ENCODE measurements at regions not wholly inside any gene's neighbourhood (a gene's known extent, or its start where the extent isn't known, plus 50 kb on each side); places are given as distances from the start of the nearest gene placed in this dataset.
"Not testable (repeated sequence)": the region's sequence is repeated elsewhere in the genome, so short reads cannot be mapped to it uniquely, and the experiment has no call there.

DNA sequence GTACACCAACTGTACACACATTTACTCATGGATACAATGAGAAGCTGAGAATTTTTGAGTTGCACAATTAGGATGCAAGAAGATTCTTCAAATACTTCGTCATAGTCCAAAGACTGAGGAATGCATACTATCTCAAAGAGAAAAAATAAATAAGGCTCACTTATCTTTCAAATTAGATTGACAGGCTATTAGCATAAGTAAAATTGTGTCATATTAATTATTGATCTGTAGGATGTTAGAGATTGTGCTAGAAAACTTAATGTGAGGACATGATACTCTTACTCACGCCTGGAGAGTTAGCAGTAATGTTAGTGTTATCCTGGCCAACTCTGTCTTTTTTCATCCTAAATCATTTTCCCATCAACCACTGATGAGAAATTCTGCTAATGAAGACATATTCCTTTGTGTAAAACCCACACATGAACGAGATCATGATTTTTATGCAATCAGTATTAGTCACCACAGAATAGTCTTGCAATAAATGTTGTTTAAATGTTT, 659.0 kb downstream of the LTN1 start:
- DNase-seq, result no peak

DNA sequence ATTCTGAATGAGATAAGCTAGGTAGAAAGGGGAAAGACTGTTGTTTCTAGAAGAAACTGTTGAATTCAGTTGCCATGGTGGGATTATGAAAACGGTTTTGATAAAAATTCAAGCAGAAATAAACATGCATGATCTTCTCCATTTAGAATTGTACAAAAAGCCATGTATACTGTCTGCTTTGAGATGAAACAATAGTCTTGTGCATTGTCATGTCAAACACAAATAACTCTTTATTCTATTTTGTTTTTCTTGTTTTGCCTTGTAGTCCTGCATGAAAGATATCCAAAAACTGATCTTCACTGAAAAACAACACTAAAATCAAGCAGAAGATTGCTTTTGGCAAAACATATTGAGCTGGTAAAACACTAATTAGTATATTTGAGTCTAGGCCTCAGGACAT, 659.9 kb downstream of the LTN1 start:
- DNase-seq, result no peak

GRCh38 chr21:28325618-28326017, 667.1 kb downstream of the LTN1 start:
- DNase-seq, result no peak

DNA sequence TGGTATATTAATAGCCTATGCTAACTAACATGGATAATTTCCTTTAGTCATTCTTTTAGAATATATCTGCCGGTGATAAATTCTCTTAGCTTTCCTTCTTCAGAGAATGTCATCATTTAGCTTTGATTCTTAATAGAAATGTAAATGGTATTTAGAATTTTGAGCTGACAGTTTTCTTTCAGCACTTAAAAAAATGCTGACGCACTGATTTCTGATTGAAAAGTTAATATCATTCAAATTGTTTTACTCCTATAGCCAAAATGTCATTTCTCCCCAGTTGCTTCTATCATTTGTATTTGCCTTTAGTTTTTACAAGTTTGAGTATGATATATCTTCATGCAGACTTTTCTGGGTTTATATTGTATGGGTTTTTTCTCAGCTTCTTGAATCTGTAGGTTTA, 668.0 kb downstream of the LTN1 start:
- no peak for DNase-seq

- DNase-seq, result no peak
Observed at GRCh38 chr21:28317177-28317950, 675.3 kb downstream of the LTN1 start.

DNA sequence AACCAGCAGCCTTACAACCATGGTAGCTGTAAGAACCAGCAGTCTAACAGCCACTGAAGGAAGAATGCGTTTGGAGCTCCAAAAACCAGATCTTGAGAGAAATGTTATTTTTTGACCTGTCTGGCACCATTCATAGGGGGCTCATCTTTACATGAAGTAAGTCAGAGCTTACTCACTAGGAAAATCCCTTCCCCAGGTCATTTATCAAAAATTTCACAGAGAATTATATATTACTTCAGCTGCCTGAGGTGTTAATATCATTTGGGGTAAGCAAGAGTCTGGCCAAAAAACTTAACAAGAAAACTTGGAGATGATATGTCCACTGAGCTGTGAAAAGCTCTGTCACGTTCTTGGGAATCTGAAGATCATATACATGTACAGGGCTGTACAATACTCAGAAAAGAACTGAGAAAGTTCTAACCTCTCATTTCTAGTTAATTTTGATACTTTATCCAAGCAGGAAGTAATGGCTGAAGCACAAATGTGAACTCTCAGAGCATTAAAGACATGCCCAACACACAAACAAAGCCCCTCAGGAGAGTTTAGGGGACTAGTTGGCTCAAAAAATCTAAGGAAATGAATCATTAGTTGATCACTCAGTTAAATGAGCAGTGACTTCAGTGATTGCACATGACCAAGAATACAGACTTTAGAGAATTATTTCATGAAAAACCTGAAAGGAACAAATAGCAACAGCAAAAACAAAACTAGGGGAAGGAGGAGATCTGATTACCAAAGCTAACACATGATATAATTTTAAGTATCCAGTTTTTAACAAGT, 681.1 kb downstream of the LTN1 start:
- no peak for DNase-seq

- DNase-seq, result no peak
Observed at GRCh38 chr21:28310711-28311110, 682.0 kb downstream of the LTN1 start.

DNA sequence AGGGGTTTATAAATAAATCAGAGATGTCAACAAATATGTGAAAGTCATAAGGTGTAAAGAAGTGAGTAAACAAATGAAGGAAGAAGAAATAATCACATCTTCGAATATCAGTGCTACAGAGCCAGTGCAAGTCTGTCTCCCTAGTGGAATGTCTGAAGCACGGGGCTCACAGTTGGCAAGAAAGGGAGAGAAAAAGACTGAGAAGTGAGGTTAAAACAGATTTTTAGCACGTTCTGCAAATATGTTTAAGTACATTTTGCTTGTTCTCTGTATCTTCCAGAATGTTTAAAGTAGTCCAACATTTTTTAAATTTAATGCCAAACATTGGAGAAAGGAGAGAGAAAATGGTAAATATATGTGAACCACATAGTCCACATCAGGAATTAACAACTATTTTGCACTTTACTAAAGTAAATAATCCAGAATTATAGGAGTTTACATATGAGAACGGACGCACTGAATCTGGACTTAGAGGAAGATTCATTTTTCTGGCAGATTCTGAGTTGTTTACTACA, 682.4 kb downstream of the LTN1 start:
- no peak for DNase-seq

GRCh38 chr21:28309596-28309995, 683.1 kb downstream of the LTN1 start:
- DNase-seq, result no peak

GRCh38 chr21:28308516-28308915, 684.2 kb downstream of the LTN1 start:
- no peak for DNase-seq

GRCh38 chr21:28299946-28300345, 692.7 kb downstream of the LTN1 start:
- no peak for DNase-seq

GRCh38 chr21:28298251-28298672, 694.4 kb downstream of the LTN1 start:
- no peak for DNase-seq

DNA sequence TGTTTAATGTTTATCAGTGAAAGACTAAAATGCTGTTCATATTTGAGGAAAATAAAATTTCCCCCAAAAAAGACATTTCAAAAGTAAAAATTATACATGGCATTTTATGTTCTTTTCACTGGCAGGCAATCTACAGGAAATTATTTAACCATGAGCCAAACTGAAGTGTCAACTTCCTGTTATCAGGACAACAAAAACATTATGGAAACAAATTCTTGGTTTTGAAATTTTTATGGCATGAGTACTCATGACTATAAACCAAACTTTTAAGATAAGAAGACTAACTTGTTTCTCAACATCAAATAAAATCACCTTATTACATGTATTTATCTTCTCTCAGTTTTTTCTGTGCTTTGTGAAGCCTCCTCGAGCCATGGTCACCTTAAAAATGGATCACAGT, 698.6 kb downstream of the LTN1 start:
- no peak for DNase-seq

DNA sequence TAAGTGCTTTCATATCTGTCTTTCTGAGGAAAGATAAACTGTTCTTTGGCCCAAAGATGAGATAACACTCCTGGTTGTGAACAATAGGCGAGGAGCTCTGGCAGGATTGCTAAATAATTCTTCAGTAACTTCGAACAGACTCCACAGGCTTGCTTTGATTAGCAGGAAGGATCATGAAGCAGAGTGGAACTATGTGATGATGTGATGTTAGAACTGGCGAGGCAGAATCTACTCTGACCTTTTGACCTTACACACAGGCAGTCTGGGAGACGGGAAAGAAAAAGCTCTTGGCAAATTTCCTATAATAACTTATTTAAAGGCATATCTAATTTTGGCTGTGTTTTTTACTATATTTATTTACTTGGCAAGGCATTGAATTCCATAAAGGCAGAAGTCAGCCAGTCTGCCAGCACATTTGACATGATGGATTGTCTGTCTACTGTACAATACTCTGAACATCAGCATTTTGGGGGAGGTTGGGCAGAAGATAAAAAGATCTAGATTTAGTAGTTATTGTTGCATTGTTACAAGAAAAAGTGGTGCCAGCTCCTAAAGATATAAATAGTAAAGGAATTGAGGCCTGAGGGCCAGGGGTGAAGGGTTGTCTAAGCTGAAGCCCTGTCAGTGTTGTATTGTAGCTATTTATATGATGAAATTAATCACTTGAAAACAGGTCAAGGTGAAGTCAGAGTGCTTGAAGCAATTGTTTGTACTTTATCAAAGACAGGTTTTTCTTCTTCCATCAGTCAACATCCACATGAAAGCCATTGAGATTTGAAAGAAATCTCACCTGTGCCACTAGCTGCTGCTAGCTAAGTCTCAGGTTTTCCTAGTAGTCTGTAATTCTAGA, 708.8 kb downstream of the LTN1 start:
- no peak for DNase-seq

DNA sequence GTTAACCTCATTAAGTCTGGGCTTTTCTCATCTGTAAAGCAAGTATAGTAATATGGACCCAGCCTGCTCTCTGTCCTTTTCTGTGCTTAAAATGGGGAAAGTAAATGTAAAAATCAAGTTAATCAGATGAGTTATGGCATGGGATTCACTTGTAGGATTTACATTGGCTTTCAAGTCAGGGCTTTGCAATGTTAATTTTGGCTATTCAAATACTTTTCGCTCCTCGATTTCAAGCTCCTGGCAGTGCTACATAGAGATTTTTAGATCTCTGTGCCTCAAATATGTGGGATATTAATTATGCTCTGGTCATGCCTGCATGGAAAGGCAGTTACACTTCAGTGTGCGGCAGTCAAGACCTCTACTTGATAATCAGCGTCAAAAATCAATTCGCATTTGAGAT, 709.8 kb downstream of the LTN1 start:
- DNase-seq, result no peak

DNA sequence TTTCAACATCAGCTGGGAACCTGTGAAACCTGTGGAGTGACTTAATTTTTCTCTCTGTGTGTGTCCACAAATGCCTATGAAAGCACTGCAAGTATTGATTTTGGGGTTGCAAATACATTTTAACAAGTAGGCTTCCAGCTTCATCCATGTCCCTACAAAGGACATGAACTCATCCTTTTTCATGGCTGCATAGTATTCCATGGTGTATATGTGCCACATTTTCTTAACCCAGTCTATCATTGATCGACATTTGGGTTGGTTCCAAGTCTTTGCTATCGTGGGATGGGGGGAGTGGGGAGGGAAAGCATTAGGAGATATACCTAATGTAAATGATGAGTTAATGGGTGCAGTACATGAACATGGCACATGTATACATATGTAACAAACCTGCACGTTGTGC, 711.3 kb downstream of the LTN1 start:
- not testable (repeated sequence) for DNase-seq

DNA sequence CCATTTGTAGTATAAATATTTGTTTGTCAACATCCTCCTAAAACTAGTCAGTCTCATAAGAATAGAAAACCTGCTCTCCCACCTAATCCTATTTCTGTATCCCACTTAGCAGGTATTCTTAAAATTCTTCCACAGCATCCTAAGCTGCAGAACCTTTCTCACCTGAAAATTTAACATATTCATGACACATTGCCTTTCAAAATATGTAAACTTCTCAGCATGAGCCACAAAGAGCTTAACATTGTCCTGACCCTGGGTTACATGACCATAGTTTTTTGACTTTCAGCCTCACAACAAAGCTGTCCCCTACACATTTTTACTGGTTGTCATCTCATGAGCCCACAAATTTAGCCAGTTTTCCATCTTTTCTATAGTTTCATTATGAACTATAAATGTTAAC, 712.1 kb downstream of the LTN1 start:
- DNase-seq, result no peak

- no peak for DNase-seq
Observed at GRCh38 chr21:28277324-28277723, 715.4 kb downstream of the LTN1 start.

GRCh38 chr21:28272272-28272992, 720.2 kb downstream of the LTN1 start:
- DNase-seq, result no peak

GRCh38 chr21:28269173-28269572, 723.5 kb downstream of the LTN1 start:
- DNase-seq, result no peak

GRCh38 chr21:28268685-28269084, 724.0 kb downstream of the LTN1 start:
- DNase-seq, result no peak

DNA sequence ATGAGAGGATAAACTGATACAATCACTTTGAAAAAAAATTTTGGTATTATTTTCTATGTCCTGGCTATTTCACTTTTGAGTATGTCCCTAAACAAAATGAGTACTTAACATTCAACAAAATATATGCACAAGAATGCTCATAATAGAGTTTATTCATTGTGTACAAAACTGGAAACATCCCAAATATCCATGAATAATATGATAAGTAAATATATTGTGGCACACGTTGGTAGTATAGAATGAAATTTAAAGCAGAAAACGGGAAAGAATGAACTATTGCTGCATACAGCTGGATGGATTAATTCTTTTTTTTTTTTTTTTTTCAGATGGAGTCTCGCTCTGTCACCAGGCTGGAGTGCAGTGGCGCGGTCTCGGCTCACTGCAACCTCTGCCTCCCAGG, 725.2 kb downstream of the LTN1 start:
- no peak for DNase-seq
